Neural cell (in vitro differentiated cells): ENCODE measurements at regions not wholly inside any gene's neighbourhood (a gene's known extent, or its start where the extent isn't known, plus 50 kb on each side); places are given as distances from the start of the nearest gene placed in this dataset.

Experiments used
- CTCF ChIP-seq: fragments of 450-650 bp; IDR thresholded peaks from 2 replicates; pipeline ENCODE4 v1.5.1; 2014; ENCODE audit warnings: antibody characterized with exemption, mild to moderate bottlenecking, moderate library complexity; ENCODE audit not compliant: poor library complexity, severe bottlenecking
- EZH2 ChIP-seq: fragments of 200-600, 300-800 bp; shearing (Covaris generic), sonication (generic); IDR thresholded peaks from 2 replicates; pipeline ENCODE4 v1.6.1; 2014; ENCODE audit warnings: antibody characterized with exemption, low read length, borderline replicate concordance, mild to moderate bottlenecking; ENCODE audit not compliant: insufficient read depth, poor library complexity, severe bottlenecking
- POLR2AphosphoS5 ChIP-seq: IDR thresholded peaks from 2 replicates; pipeline ENCODE4 v1.6.1; 2012
- RAD21 ChIP-seq: fragments of 450-650 bp; conservative IDR thresholded peaks from 2 replicates; pipeline ENCODE4 v1.6.1; 2014; ENCODE audit warnings: antibody characterized with exemption, mild to moderate bottlenecking, moderate library complexity
- REST ChIP-seq: IDR thresholded peaks from 2 replicates; pipeline ENCODE4 v1.6.1; 2012; ENCODE audit warnings: borderline replicate concordance
- SMC3 ChIP-seq: fragments of 450-650 bp; conservative IDR thresholded peaks from 2 replicates; pipeline ENCODE4 v1.6.1; 2014; ENCODE audit warnings: antibody characterized with exemption, mild to moderate bottlenecking, moderate library complexity; ENCODE audit not compliant: poor library complexity
- TAF1 ChIP-seq: IDR thresholded peaks from 2 replicates; pipeline ENCODE4 v1.6.1; 2012; ENCODE audit warnings: low read depth

- TF ChIP-seq CTCF (no peak), REST (no peak), SMC3 (no peak), POLR2AphosphoS5 (no peak), RAD21 (no peak), EZH2 (no peak), TAF1 (no peak)
These were observed 374.5 kb downstream of the SEC14L1 start for GRCh38 chr17:77515227-77515626.
